ENCODE measurements at regions not wholly inside any gene's neighbourhood (a gene's known extent, or its start where the extent isn't known, plus 50 kb on each side); places are given as distances from the start of the nearest gene placed in this dataset.

DNA sequence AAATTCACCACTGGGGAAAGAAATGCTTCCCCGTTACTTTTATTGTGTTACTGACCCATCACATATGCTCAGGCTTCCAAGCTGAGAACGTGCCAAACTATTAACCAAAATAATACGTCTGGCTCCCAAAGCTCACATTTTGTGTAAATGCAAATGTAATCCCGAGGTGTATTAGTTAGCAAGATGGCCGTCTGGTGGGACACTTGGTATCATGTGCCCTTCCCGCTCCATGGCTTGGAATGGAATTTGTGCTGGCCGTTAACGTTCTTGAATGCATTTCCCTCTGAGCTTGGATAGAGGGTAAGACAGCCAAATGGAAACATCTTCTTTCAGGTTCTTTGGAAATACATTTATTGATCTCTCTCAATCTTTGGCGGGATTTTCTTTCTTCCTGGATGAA lies 105.0 kb downstream of the MFAP3L start:
- TF ChIP-seq, protein P1, sequence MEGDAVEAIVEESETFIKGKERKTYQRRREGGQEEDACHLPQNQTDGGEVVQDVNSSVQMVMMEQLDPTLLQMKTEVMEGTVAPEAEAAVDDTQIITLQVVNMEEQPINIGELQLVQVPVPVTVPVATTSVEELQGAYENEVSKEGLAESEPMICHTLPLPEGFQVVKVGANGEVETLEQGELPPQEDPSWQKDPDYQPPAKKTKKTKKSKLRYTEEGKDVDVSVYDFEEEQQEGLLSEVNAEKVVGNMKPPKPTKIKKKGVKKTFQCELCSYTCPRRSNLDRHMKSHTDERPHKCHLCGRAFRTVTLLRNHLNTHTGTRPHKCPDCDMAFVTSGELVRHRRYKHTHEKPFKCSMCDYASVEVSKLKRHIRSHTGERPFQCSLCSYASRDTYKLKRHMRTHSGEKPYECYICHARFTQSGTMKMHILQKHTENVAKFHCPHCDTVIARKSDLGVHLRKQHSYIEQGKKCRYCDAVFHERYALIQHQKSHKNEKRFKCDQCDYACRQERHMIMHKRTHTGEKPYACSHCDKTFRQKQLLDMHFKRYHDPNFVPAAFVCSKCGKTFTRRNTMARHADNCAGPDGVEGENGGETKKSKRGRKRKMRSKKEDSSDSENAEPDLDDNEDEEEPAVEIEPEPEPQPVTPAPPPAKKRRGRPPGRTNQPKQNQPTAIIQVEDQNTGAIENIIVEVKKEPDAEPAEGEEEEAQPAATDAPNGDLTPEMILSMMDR (conservative IDR thresholded peaks at IDR 0.05; ENCODE audit: low read depth, low read length) = no peak
- TF ChIP-seq EZH2 (IDR thresholded peaks at IDR 0.05; ENCODE audit: borderline replicate concordance, low read depth, low read length, poor library complexity, severe bottlenecking) = no peak

All from A673 (cell line).